MM.1S (cell line): ENCODE measurements at regions not wholly inside any gene's neighbourhood (a gene's known extent, or its start where the extent isn't known, plus 50 kb on each side); places are given as distances from the start of the nearest gene placed in this dataset.

ENCODE experiments used
- DNase-seq: peaks from one replicate; pipeline ENCODE4 v3.0.0-alpha.2; 2015
- H2AFZ ChIP-seq: fragments of 300-600 bp; sonication (generic); 2 replicates; pipeline ENCODE4 v1.6.0; 2016; ENCODE audit warnings: antibody characterized with exemption, low read length
- H3F3A ChIP-seq: fragments of 300-600 bp; sonication (generic); 2 replicates; pipeline ENCODE4 v1.6.1; 2016; ENCODE audit warnings: mild to moderate bottlenecking, antibody characterized with exemption, low read length, moderate library complexity, mixed read lengths; ENCODE audit not compliant: insufficient read depth
- H3K27ac ChIP-seq: fragments of 300-600 bp; sonication (generic); 2 replicates; pipeline ENCODE4 v1.5.1; 2016; ENCODE audit warnings: mild to moderate bottlenecking, low read length
- H3K27me3 ChIP-seq: fragments of 300-600 bp; sonication (generic); replicated peaks from 2 replicates; pipeline ENCODE4 v1.6.0; 2016; ENCODE audit warnings: low read length; ENCODE audit not compliant: insufficient read depth
- H3K36me3 ChIP-seq: fragments of 300-600 bp; sonication (generic); replicated peaks from 2 replicates; pipeline ENCODE4 v1.6.1; 2016; ENCODE audit warnings: mild to moderate bottlenecking, low read length, mixed read lengths; ENCODE audit not compliant: insufficient read depth
- H3K4me1 ChIP-seq: fragments of 300-600 bp; sonication (generic); 2 replicates; pipeline ENCODE4 v1.6.1; 2016; ENCODE audit warnings: low read length, mixed read lengths
- H3K4me2 ChIP-seq: fragments of 300-600 bp; sonication (generic); 2 replicates; pipeline ENCODE4 v1.6.0; 2016; ENCODE audit warnings: low read depth, low read length
- H3K4me3 ChIP-seq: fragments of 300-600 bp; sonication (generic); 2 replicates; pipeline ENCODE4 v1.5.1; 2016; ENCODE audit warnings: low read length, mixed read lengths
- H3K79me2 ChIP-seq: fragments of 300-600 bp; sonication (generic); 2 replicates; pipeline ENCODE4 v1.6.1; 2016; ENCODE audit warnings: mixed run types, low read length, mixed read lengths
- H3K9ac ChIP-seq: fragments of 300-600 bp; sonication (generic); 2 replicates; pipeline ENCODE4 v1.6.1; 2016; ENCODE audit warnings: low read length, mixed read lengths
- H3K9me2 ChIP-seq: fragments of 300-600 bp; sonication (generic); replicated peaks from 2 replicates; pipeline ENCODE4 v1.6.1; 2016; ENCODE audit warnings: mild to moderate bottlenecking, low read length, mixed read lengths; ENCODE audit not compliant: insufficient read depth
- H3K9me3 ChIP-seq: fragments of 300-600 bp; sonication (generic); replicated peaks from 2 replicates; pipeline ENCODE4 v1.6.1; 2016; ENCODE audit warnings: mild to moderate bottlenecking, low read length, mixed read lengths; ENCODE audit not compliant: insufficient read depth
- H4K20me1 ChIP-seq: fragments of 300-600 bp; sonication (generic); 2 replicates; pipeline ENCODE4 v1.6.1; 2016; ENCODE audit warnings: mild to moderate bottlenecking, low read length, moderate library complexity, mixed read lengths; ENCODE audit not compliant: insufficient read depth
- EZH2 ChIP-seq: fragments of 300-600 bp; sonication (generic); optimal IDR thresholded peaks from 2 replicates; pipeline ENCODE3; 2017; ENCODE audit warnings: low read depth, mild to moderate bottlenecking, antibody characterized with exemption, low read length, mixed read lengths
- EZH2phosphoT487 ChIP-seq: fragments of 300-600 bp; sonication (generic); IDR thresholded peaks from 2 replicates; pipeline ENCODE4 v1.6.1; 2018; ENCODE audit warnings: antibody characterized with exemption, low read length
- TF ChIP-seq, protein P1 (sequence below): fragments of 300-600 bp; sonication (generic); IDR thresholded peaks from 2 replicates; pipeline ENCODE4 v1.5.1; 2016; ENCODE audit warnings: antibody characterized with exemption, low read length, mixed read lengths

DNA sequence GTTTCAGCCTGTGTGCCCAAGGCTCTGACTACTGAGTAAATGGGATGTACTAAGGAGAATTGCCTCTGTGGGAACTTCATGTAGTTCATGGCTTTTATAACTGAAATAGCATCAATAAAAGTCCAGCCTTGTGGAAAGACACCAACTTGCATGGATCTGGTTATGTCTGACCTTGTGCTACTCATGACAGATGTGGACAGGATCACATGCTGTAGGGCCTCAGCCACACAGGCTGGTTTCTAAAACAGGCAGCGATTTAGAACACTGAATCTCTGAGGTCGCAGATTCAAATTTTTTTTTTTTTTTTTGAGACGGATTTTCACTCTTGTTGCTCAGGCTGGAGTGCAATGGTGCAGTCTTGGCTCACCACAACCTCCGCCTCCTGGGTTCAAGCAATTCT is 66.5 kb upstream of the SPIN1 start:
- peaks cover 9% of the 10 kb centered on the region; the same call in 1 of the 2 replicates for H3F3A ChIP-seq
- peak; percentile 26 for DNase-seq
- H3K36me3 ChIP-seq, result no peaks in the 10 kb centered on the region
- no peaks in the 10 kb centered on the region for H3K9me3 ChIP-seq
- no peaks in the 10 kb centered on the region for H3K79me2 ChIP-seq
- H3K9ac ChIP-seq, result no peak overlapping the region
- no peaks in the 10 kb centered on the region for H3K9me2 ChIP-seq
- no peak for TF ChIP-seq EZH2phosphoT487
- TF ChIP-seq EZH2, result no peak
- TF ChIP-seq, protein P1, sequence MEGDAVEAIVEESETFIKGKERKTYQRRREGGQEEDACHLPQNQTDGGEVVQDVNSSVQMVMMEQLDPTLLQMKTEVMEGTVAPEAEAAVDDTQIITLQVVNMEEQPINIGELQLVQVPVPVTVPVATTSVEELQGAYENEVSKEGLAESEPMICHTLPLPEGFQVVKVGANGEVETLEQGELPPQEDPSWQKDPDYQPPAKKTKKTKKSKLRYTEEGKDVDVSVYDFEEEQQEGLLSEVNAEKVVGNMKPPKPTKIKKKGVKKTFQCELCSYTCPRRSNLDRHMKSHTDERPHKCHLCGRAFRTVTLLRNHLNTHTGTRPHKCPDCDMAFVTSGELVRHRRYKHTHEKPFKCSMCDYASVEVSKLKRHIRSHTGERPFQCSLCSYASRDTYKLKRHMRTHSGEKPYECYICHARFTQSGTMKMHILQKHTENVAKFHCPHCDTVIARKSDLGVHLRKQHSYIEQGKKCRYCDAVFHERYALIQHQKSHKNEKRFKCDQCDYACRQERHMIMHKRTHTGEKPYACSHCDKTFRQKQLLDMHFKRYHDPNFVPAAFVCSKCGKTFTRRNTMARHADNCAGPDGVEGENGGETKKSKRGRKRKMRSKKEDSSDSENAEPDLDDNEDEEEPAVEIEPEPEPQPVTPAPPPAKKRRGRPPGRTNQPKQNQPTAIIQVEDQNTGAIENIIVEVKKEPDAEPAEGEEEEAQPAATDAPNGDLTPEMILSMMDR, result no peak
- H4K20me1 ChIP-seq, result no peaks in the 10 kb centered on the region
- no peak overlapping the region for H3K4me3 ChIP-seq
- H3K4me2 ChIP-seq, result no peak overlapping the region
- H3K4me1 ChIP-seq, result peaks cover 20% of the 10 kb centered on the region
- no peak overlapping the region for H2AFZ ChIP-seq
- H3K27ac ChIP-seq, result peak overlapping the region; percentile 90; the same call in 1 of the 2 replicates
- no peaks in the 10 kb centered on the region for H3K27me3 ChIP-seq

DNA sequence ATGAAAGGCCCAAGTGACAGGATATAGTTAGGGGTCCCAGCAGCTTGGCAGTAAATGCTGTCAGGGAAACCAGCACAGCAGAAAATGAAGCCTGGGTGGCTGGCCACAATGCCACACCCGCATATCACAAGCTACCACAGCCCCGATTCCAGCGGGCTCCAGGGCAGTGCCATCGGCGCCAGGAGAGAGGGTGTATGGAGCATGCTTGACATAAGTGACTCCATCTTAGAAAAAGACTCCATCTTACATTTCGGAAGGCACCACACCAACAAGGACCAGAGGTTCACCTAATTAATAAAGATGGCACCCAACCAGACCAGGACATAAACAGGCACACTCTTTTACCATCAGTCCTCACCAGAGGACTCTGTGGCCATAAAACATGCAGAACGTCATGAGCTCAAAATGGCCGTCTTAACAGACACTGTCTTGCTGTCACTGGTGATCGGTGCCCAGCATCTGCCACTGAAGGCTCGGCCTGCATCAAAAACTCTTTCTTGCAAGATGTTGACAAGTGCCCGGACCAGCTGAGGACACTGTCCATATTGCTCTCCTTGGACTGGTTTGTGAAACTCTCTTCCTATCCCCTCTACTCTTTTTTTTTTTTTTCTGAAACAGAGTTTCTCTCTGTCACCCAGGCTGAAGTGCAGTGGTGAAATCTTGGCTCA is 67.4 kb upstream of the SPIN1 start:
- Histone ChIP-seq H2AFZ (no peak overlapping the region), H4K20me1 (no peaks in the 10 kb centered on the region), H3K9me3 (no peaks in the 10 kb centered on the region), H3K9me2 (no peaks in the 10 kb centered on the region), H3K4me3 (no peak overlapping the region), H3K27me3 (no peaks in the 10 kb centered on the region), H3K4me2 (no peak overlapping the region), H3K9ac (no peak overlapping the region), H3K27ac (no peak overlapping the region), H3K36me3 (no peaks in the 10 kb centered on the region), H3K79me2 (no peaks in the 10 kb centered on the region), H3K4me1 (peaks cover 20% of the 10 kb centered on the region), H3F3A (peaks cover 9% of the 10 kb centered on the region; the same call in 1 of the 2 replicates)
- no peak for DNase-seq
- TF ChIP-seq EZH2 (no peak), EZH2phosphoT487 (no peak)
- TF ChIP-seq, protein P1, result no peak

DNA sequence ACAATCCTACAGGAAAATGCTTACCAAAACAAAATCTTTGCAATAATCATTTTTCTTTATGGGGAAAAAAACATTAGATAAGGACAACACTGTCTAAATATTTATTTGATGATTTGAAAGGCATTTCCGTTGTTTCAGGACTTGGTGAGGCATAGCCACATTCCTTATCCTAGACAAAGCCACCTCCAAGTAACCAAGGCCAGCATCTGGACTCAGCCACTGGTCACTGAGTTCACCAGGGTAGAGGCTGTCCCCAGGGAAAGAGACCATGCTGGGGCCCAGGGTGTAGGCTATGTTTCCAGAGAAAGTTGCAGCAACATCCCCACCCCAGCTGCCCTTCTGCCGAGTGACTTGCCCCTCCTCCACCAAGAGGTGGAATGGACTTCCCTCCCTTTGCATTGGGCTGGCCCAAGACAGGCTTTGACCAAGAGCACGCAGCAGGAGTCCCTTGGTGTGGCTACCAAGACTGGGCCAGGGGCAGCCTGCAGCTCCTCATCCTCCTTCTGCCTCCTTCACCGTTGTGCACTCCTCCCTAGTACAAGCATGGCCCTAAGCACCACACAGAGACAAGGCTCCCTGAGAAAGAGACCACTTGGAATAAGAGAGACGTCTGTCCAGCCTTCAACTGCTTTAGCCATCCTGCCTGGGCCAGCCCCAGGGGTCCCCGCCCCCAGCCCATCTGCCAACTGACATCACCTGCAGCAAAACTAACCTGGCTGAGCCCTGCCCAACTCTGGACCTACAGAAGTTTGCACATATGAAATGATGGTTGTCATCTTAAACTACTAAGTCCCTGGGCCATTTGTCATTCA is 68.1 kb upstream of the SPIN1 start:
- Histone ChIP-seq H3K9ac (no peak overlapping the region), H3K27me3 (no peaks in the 10 kb centered on the region), H3K4me2 (no peak overlapping the region), H3K36me3 (no peaks in the 10 kb centered on the region), H4K20me1 (no peaks in the 10 kb centered on the region), H3F3A (peaks cover 9% of the 10 kb centered on the region; the same call in 1 of the 2 replicates), H3K4me1 (peaks cover 20% of the 10 kb centered on the region), H3K9me2 (no peaks in the 10 kb centered on the region), H3K79me2 (no peaks in the 10 kb centered on the region), H3K4me3 (no peak overlapping the region), H3K27ac (no peak overlapping the region), H2AFZ (no peak overlapping the region), H3K9me3 (no peaks in the 10 kb centered on the region)
- DNase-seq, result no peak
- TF ChIP-seq EZH2 (no peak), EZH2phosphoT487 (no peak)
- TF ChIP-seq, protein P1, result no peak
